ENCODE measurements at regions not wholly inside any gene's neighbourhood (a gene's known extent, or its start where the extent isn't known, plus 50 kb on each side); places are given as distances from the start of the nearest gene placed in this dataset.

- no peak overlapping the region for H3T11ph ChIP-seq (ENCODE audit: low read length)
- no peak overlapping the region for H2BK5ac ChIP-seq (ENCODE audit: insufficient read length, low read length)
- no peak overlapping the region for H4K8ac ChIP-seq (replicated peaks; ENCODE audit: insufficient read length, low read depth, low read length)
- H3K14ac ChIP-seq (ENCODE audit: insufficient read depth, low read length) = peak overlapping the region; percentile 91; the same call in 1 of the 2 replicates
- peak overlapping the region; percentile 95 for H3K18ac ChIP-seq (ENCODE audit: insufficient read length, low read depth, low read length)
- peaks cover 23 to 42% of the 10 kb centered on the region in 2 experiments for H3K4me1 Mint-ChIP-seq
- H3K79me2 ChIP-seq (ENCODE audit: insufficient read depth, low read length) = no peaks in the 10 kb centered on the region
- no peak overlapping the region for H3K23ac ChIP-seq (ENCODE audit: insufficient read length, low read depth, low read length)
- H2BK15ac ChIP-seq (ENCODE audit: low read depth, low read length) = no peak overlapping the region
- H3K9me3 Mint-ChIP-seq = no peaks in the 10 kb centered on the region
- DNase-seq = peak; percentile 61
- H3K79me1 ChIP-seq (ENCODE audit: insufficient read depth, low read depth, low read length, poor library complexity, severe bottlenecking) = no peaks in the 10 kb centered on the region
- H4K91ac ChIP-seq (ENCODE audit: insufficient read length, low read depth, low read length) = no peak overlapping the region
- H3K4me1 ChIP-seq (ENCODE audit: insufficient read depth, low read length) = no peaks in the 10 kb centered on the region; the same call in 1 of the 2 replicates
- peaks cover 2% of the 10 kb centered on the region for H4K20me1 ChIP-seq (ENCODE audit: control insufficient read depth, insufficient read depth, insufficient read length)
- H3K4me2 ChIP-seq (ENCODE audit: insufficient read depth, insufficient read length, low read length) = peak overlapping the region; percentile 89
- H3K4ac ChIP-seq (ENCODE audit: low read depth, low read length) = no peak overlapping the region
- no peak overlapping the region for H3K27ac Mint-ChIP-seq
- H2AFZ ChIP-seq (ENCODE audit: low read length) = no peak overlapping the region
- WGBS (ENCODE audit: extremely low coverage, insufficient read length, low lambda C conversion rate) = no CpG with 5 or more reads among the region's 10 CpGs
- peaks cover 11% of the 10 kb centered on the region for H3K23me2 ChIP-seq (ENCODE audit: insufficient read length, low read depth, low read length, poor library complexity, severe bottlenecking)
- H3K27me3 Mint-ChIP-seq (ENCODE audit: low read depth) = no peaks in the 10 kb centered on the region; the same call in 1 of the 2 replicates
- H2BK12ac ChIP-seq (ENCODE audit: insufficient read length, low read depth, low read length) = no peak overlapping the region
- H2BK20ac ChIP-seq (ENCODE audit: low read depth, low read length, poor library complexity, severe bottlenecking) = no peak overlapping the region
- no peak overlapping the region for H3K4me3 Mint-ChIP-seq
- TF ChIP-seq CTCF (conservative IDR thresholded peaks at IDR 0.05) = no peak
- peak overlapping the region; percentile 99 for H3K9ac ChIP-seq (ENCODE audit: extremely low read depth, insufficient read length, low read length)
- no peaks in the 10 kb centered on the region for H3K36me3 Mint-ChIP-seq (ENCODE audit: insufficient read depth in 1 of 3, low read depth in 3 of 3)
- peak overlapping the region; percentile 99 for H3K27ac ChIP-seq (ENCODE audit: insufficient read length, low read depth, low read length)
- no peak overlapping the region for H2BK120ac ChIP-seq (ENCODE audit: low read depth, low read length, poor library complexity, severe bottlenecking)
- no peak overlapping the region for H2AK5ac ChIP-seq (ENCODE audit: insufficient read length, low read length)
- H3K9me3 ChIP-seq (ENCODE audit: control insufficient read depth, low read depth, low read length) = no peaks in the 10 kb centered on the region
- no peak overlapping the region for H4K5ac ChIP-seq (ENCODE audit: insufficient read length, low read depth, low read length)
- H3K27me3 ChIP-seq (ENCODE audit: insufficient read depth, low read length) = no peaks in the 10 kb centered on the region
- no peak overlapping the region for H3K56ac ChIP-seq (ENCODE audit: insufficient read length, low read depth, low read length)
Measured at GRCh38 chr6:26217714-26218075, 130.5 kb downstream of the HFE start.

Data from H9 (cell line).